Colonic mucosa (tissue), 4 donors: ENCODE measurements at regions not wholly inside any gene's neighbourhood (a gene's known extent, or its start where the extent isn't known, plus 50 kb on each side); places are given as distances from the start of the nearest gene placed in this dataset.

ENCODE experiments used
- DNase-seq: peaks from one replicate; pipeline ENCODE4 v3.0.0-alpha.2; 2020
- H3K27ac ChIP-seq: fragments of 200-600 bp; one replicate; pipeline ENCODE4 v1.8.0; 2021
- H3K27me3 ChIP-seq: fragments of 200-600 bp; one replicate; pipeline ENCODE4 v1.8.0; 2021
- H3K36me3 ChIP-seq: fragments of 200-600 bp; one replicate; pipeline ENCODE4 v1.8.0; 2021
- H3K4me1 ChIP-seq: fragments of 200-600 bp; one replicate; pipeline ENCODE4 v1.8.0; 2021; ENCODE audit warnings: mild to moderate bottlenecking
- H3K4me3 ChIP-seq: fragments of 200-600 bp; one replicate; pipeline ENCODE4 v1.8.0; 2021
- H3K9ac ChIP-seq, 2 donors: one replicate each; pipeline ENCODE4 v1.7.0; 2013; ENCODE audit warnings: control low read depth in 2 of 2, low read depth in 2 of 2, low read length in 2 of 2
- H3K9me3 ChIP-seq: fragments of 200-600 bp; one replicate; pipeline ENCODE4 v1.8.0; 2021
- CTCF ChIP-seq: fragments of 200-600 bp; IDR thresholded peaks from one replicate; pipeline ENCODE4 v1.8.0; 2022; ENCODE audit warnings: antibody characterized with exemption, mild to moderate bottlenecking
- intact Hi-C: fragments of 100-400 bp; cut with DNase I; formaldehyde crosslinking; loops from one replicate; pipeline ENCODE4 v1.14.1; 2022
- donor health status: healthy.
- donor health status: DM: no; HTN: no; CAD: no.
- donor health status: DM: no; HTN: no; CAD: no.

- Histone ChIP-seq H3K27ac (no peak overlapping the region), H3K9me3 (no peaks in the 10 kb centered on the region), H3K4me1 (no peaks in the 10 kb centered on the region), H3K9ac (no peak overlapping the region), H3K4me3 (no peak overlapping the region), H3K27me3 (no peaks in the 10 kb centered on the region), H3K36me3 (no peaks in the 10 kb centered on the region)
- no peak for DNase-seq
- intact Hi-C loops: no loop called here
- no peak for TF ChIP-seq CTCF
These were observed 78.7 kb upstream of the SMIM23 start for GRCh38 chr5:171706736-171707441.

DNA sequence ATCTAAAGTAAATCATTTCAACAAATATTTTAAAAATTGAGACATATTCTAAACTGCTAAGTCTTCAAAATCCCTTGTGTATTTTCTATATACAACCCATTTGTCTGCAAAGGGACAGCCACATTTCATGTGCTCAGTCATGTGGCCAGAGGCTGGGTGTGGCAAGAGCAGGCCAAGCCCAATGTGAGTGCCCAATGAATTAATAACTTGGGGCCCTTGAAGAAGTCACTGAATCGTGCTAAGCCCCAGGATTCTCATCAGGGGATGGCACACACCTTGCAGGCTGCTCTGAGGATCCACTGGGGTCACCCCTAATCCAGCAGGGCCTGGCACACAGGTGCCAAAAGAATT is 78.2 kb upstream of the SMIM23 start:
- no peak for DNase-seq
- intact Hi-C loops: no loop called here
- H3K27ac ChIP-seq: no peak overlapping the region
- H3K27me3 ChIP-seq: no peaks in the 10 kb centered on the region
- no peaks in the 10 kb centered on the region for H3K4me1 ChIP-seq
- H3K4me3 ChIP-seq: no peak overlapping the region
- H3K36me3 ChIP-seq: no peaks in the 10 kb centered on the region
- H3K9me3 ChIP-seq: no peaks in the 10 kb centered on the region
- TF ChIP-seq CTCF: no peak
- H3K9ac ChIP-seq: no peak overlapping the region

- TF ChIP-seq CTCF: no peak
- intact Hi-C loops: no loop called here
- Histone ChIP-seq H3K4me1 (no peaks in the 10 kb centered on the region), H3K4me3 (no peak overlapping the region), H3K9me3 (no peaks in the 10 kb centered on the region), H3K27me3 (no peaks in the 10 kb centered on the region), H3K9ac (no peak overlapping the region), H3K27ac (no peak overlapping the region), H3K36me3 (no peaks in the 10 kb centered on the region)
- no peak for DNase-seq
These were observed 75.7 kb upstream of the SMIM23 start for GRCh38 chr5:171709930-171710329.

DNA sequence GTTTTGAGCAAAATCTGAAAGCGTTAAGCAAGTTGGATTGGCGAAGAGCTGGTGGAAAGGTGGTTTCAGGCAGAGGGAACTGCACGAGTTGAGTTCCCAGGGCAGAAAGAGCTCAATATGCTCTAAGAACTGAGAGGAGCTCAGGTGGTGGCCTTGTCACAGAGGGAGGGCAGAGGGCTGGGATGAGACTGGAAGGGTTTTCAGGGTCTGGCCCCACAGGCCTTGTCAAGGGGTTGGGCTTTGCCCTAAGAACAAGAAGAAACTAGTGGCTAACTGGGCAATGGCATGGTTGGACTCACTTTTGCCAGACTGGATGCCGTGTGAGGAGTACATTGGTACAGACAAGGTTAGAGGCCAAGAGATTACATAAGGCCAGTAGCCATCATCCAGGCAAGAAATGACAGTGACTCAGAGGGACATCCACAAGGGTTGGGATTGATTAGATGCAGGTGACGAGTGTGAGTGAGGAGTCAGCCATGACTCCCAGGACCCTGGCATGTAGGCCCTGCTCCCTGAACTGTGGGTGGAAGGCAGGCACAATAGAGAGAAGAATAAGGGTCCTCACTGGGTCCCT is 75.1 kb upstream of the SMIM23 start:
- H3K27me3 ChIP-seq: no peaks in the 10 kb centered on the region
- no peak overlapping the region for H3K4me3 ChIP-seq
- H3K27ac ChIP-seq: no peak overlapping the region
- intact Hi-C loops: no loop called here
- H3K9ac ChIP-seq: no peak overlapping the region
- H3K36me3 ChIP-seq: no peaks in the 10 kb centered on the region
- no peak for TF ChIP-seq CTCF
- no peaks in the 10 kb centered on the region for H3K9me3 ChIP-seq
- no peaks in the 10 kb centered on the region for H3K4me1 ChIP-seq
- DNase-seq: no peak

DNA sequence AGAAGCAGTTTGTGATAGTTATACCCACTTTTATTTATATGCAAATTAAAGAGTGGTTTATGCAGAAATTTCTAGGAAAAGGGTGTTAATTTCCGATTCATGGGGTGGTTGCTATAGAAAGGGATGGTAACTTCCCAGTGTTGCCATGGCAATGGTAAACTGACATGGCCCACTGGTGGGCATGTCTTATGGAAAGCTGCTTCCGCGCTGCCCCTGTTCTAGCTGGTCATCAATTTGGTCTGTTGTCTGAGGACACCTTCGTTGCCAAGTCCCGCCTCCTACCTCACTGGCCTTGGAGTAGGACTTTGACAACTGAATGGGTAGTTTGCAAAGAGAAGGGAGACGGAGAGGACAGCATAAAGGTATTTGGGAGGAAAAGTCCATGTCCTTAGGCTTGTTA is 74.0 kb upstream of the SMIM23 start:
- TF ChIP-seq CTCF: no peak
- H3K27me3 ChIP-seq: no peaks in the 10 kb centered on the region

More for the DNA sequence above, 74.0 kb upstream of the SMIM23 start:
- H3K36me3 ChIP-seq: no peaks in the 10 kb centered on the region
- no peaks in the 10 kb centered on the region for H3K4me1 ChIP-seq
- no peak overlapping the region for H3K4me3 ChIP-seq
- no peak overlapping the region for H3K9ac ChIP-seq
- H3K9me3 ChIP-seq: no peaks in the 10 kb centered on the region
- intact Hi-C loops: no loop called here
- H3K27ac ChIP-seq: no peak overlapping the region
- no peak for DNase-seq
